GM12874 (cell line): ENCODE measurements at regions not wholly inside any gene's neighbourhood (a gene's known extent, or its start where the extent isn't known, plus 50 kb on each side); places are given as distances from the start of the nearest gene placed in this dataset.

Experiments used
- TF ChIP-seq, protein P1 (sequence below): IDR thresholded peaks from 2 replicates; pipeline ENCODE4 v1.5.1; 2011; ENCODE audit warnings: low read depth, mild to moderate bottlenecking, control low read depth, low read length, moderate library complexity; ENCODE audit not compliant: insufficient read depth

DNA sequence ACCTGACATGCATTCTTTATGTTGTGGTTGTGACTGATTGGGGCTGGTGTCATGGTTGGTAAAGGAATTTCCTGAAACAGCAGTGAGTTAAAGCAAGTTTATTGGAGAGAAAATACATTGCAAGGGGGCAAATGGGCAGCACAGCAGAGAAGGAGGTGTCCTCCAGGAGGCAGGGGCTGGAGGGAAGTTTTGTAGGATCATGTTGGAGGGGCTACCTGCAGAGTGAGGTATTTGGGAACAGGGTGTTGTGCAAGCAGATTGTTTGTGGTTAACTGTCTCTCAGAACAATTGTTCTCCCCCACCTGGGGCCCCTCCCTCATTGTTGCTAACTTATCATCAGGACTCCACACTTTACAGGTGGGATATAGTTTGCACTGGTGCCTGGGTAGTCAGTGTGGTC, 196.0 kb downstream of the NSUN3 start:
- TF ChIP-seq, protein P1, sequence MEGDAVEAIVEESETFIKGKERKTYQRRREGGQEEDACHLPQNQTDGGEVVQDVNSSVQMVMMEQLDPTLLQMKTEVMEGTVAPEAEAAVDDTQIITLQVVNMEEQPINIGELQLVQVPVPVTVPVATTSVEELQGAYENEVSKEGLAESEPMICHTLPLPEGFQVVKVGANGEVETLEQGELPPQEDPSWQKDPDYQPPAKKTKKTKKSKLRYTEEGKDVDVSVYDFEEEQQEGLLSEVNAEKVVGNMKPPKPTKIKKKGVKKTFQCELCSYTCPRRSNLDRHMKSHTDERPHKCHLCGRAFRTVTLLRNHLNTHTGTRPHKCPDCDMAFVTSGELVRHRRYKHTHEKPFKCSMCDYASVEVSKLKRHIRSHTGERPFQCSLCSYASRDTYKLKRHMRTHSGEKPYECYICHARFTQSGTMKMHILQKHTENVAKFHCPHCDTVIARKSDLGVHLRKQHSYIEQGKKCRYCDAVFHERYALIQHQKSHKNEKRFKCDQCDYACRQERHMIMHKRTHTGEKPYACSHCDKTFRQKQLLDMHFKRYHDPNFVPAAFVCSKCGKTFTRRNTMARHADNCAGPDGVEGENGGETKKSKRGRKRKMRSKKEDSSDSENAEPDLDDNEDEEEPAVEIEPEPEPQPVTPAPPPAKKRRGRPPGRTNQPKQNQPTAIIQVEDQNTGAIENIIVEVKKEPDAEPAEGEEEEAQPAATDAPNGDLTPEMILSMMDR = no peak

DNA sequence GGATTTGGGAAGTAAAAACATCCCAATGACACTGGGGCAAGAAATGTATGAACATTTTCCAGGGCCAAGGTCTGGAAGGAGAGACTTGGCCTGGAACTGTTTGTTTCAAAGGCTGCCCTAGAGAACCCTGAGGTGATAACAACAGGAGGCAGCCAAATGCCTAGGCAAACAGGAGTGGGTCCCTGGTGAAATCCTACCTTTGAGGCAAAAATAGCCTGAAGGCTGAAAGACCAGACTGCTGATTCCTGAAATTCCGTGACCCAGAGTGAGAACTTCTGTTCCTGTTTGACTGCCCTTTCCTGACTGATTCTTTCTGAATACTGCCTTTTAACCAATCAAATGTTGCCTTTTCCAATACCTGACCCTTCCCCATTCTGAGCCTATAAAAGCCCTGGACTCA, 196.4 kb downstream of the NSUN3 start:
- TF ChIP-seq, protein P1 = no peak

DNA sequence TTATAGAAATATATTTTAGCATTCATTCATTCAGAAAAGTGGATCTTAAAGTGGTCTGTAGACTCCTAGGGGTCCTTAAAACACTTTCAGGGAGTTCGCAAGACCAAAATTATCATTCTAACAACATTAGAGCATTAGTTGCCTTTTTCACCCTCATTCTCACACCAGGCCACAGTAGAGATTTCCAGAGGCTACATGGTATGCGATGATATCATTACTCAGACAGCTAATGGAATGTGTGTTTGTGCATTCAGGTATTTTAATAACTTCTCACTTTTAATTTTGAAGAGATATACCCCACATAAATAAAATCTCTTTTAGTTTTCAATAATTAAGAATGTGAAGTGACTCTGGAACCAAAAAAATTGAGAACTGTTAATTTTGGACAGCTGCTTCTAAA, 206.9 kb downstream of the NSUN3 start:
- TF ChIP-seq, protein P1 = no peak

DNA sequence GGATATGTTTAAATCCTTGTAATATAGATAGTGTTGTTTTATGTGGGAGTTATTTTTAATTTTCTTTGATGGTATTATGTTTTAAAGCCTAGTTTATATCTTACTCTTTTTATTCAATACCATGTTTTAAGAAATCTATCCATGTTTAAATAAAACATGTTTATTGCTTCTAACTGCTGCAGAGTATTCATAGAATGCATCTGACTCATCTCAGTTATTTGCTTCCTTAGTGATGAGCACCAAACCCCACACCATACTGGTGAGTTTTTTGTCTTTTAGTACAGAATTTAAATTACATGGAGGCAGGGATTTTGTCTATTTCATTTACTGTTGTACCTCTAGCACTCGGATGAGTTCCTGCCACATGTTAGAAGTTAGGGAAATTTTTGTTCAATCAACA, 209.2 kb downstream of the NSUN3 start:
- TF ChIP-seq, protein P1 = no peak

DNA sequence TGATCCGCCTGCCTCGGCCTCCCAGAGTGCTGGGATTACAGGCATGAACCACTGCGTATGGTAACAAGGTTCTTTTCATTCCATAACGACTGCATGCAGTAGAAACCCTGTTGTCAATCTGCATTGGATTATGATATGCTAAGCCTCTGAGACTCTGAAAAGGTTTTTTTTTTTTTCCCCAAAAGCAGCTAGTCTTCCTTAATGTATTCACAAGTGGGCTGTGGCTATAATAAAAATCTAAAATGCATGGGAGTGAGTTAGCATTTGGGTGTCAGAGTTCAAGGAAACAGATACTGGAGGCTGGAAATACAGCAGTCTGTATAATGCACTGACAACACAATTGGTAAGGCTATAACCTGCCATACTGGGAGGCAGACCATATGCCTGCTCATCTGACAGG, 218.1 kb downstream of the NSUN3 start:
- TF ChIP-seq, protein P1 = no peak

DNA sequence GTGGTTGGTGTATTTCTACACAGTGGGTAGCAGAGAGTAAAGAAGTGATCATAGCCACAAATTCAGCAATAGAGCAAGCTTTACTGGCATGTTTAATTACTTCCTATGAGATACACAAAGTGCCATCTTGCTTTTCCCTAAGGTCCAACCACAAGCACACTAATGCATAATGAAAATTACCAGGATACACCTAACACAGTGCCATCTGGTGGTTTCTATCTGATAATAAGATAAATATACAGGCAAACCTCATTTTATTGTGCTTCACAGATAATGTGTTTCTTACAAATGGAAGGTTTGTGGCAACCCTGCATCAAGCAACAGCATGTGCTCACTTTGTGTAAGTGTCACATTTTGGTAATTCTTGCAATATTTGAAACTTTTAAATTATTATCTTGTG, 223.0 kb downstream of the NSUN3 start:
- TF ChIP-seq, protein P1 = no peak

DNA sequence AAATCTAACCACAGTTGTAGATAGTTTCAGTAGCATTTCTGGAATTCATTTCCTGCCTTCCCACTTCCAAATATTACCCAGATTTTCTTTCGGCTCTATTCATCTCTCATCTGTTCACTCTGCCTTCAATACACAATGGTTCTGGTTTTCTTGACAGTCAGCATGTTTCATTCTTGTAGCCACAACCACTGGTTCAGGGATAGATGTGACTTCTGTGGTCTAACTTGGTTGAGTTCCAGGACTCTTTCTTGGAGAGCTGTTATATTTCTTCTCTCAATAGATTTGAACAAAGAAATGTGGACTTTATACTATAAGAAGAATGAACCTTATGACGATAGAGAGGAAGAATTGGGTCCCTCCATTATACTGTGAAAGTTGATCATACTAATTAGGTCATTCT, 228.8 kb downstream of the NSUN3 start:
- TF ChIP-seq, protein P1 = no peak

DNA sequence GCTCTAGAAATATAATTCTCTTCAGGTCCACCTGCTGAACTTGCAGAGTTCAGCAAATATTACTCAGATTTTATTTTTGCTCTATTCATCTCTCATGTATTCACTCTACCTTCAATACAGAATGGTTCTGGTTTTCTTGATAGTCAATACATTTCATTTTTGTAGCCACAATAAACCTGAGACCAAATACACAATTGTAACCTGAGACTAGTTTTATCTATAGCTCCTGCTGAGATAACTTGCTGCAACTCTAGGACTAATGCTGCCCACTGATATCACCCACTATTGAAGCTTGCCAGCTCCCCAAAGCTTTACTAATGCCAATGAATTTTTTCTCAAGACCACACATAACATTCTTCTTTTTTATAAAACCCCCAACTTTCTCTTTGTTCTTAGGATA, 229.3 kb downstream of the NSUN3 start:
- TF ChIP-seq, protein P1 = no peak
